SK-N-SH treated with all-trans-retinoic acid at 6 μM for 48 hours (cell line): ENCODE measurements at regions not wholly inside any gene's neighbourhood (a gene's known extent, or its start where the extent isn't known, plus 50 kb on each side); places are given as distances from the start of the nearest gene placed in this dataset.

Source experiments
- ATAC-seq: fragments of 200-7000 bp; cut with Tn5 transposase; 3 replicates; pipeline ENCODE4 v1.9.1; 2020; ENCODE audit warnings: mild to moderate bottlenecking, moderate library complexity
- BACH2 ChIP-seq: fragments of 250-450 bp; sonication (Bioruptor Pico); IDR thresholded peaks from 2 replicates; pipeline ENCODE4 v1.9.0; 2021; ENCODE audit warnings: mild to moderate bottlenecking, borderline replicate concordance
- CREB5 ChIP-seq: fragments of 250-450 bp; sonication (Bioruptor Pico); IDR thresholded peaks from 2 replicates; pipeline ENCODE4 v1.5.1; 2020; ENCODE audit warnings: low read depth, mild to moderate bottlenecking, moderate library complexity
- CSDC2 ChIP-seq: fragments of 250-450 bp; sonication (Bioruptor Pico); IDR thresholded peaks from 2 replicates; pipeline ENCODE4 v1.5.0; 2020; ENCODE audit warnings: mild to moderate bottlenecking, moderate library complexity
- ESRRG ChIP-seq: fragments of 250-450 bp; sonication (Bioruptor Pico); IDR thresholded peaks from 2 replicates; pipeline ENCODE4 v1.6.1; 2021; ENCODE audit warnings: mild to moderate bottlenecking
- GLIS3 ChIP-seq: fragments of 250-450 bp; sonication (Bioruptor Pico); IDR thresholded peaks from 2 replicates; pipeline ENCODE4 v1.5.0; 2020; ENCODE audit warnings: mild to moderate bottlenecking, moderate library complexity
- ISL1 ChIP-seq: fragments of 250-450 bp; sonication (Bioruptor Pico); IDR thresholded peaks from 2 replicates; pipeline ENCODE4 v2.1.2; 2022; ENCODE audit warnings: mild to moderate bottlenecking, moderate library complexity
- OSR1 ChIP-seq: fragments of 250-450 bp; sonication (Bioruptor Pico); IDR thresholded peaks from 2 replicates; pipeline ENCODE4 v1.8.0; 2022; ENCODE audit warnings: moderate library complexity, mild to moderate bottlenecking, inconsistent platforms
- PPARA ChIP-seq: fragments of 250-450 bp; sonication (Bioruptor Pico); IDR thresholded peaks from 2 replicates; pipeline ENCODE4 v1.5.0; 2020; ENCODE audit warnings: mild to moderate bottlenecking, borderline replicate concordance
- RARB ChIP-seq: fragments of 250-450 bp; sonication (Bioruptor Pico); IDR thresholded peaks from 2 replicates; pipeline ENCODE4 v1.8.0; 2021; ENCODE audit warnings: mild to moderate bottlenecking, moderate library complexity
- SNAI2 ChIP-seq: fragments of 250-450 bp; sonication (Bioruptor Pico); IDR thresholded peaks from 2 replicates; pipeline ENCODE4 v1.5.0; 2020; ENCODE audit warnings: mild to moderate bottlenecking, moderate library complexity
- TCF4 ChIP-seq: fragments of 250-450 bp; sonication (Bioruptor Pico); IDR thresholded peaks from 2 replicates; pipeline ENCODE4 v1.8.0; 2021; ENCODE audit warnings: mild to moderate bottlenecking, moderate library complexity, borderline replicate concordance
- TOX ChIP-seq: fragments of 250-450 bp; sonication (Bioruptor Pico); IDR thresholded peaks from 2 replicates; pipeline ENCODE4 v1.8.0; 2021; ENCODE audit warnings: mild to moderate bottlenecking, moderate library complexity, borderline replicate concordance
- ZC3H10 ChIP-seq: fragments of 250-450 bp; sonication (Bioruptor Pico); IDR thresholded peaks from 2 replicates; pipeline ENCODE4 v1.5.1; 2021; ENCODE audit warnings: mild to moderate bottlenecking, moderate library complexity
- ZFP30 ChIP-seq: fragments of 450-650 bp; formaldehyde crosslinking; IDR thresholded peaks from 2 replicates; pipeline ENCODE4 v1.5.0; 2022; ENCODE audit warnings: mild to moderate bottlenecking, moderate library complexity
- ZNF565 ChIP-seq: fragments of 450-650 bp; formaldehyde crosslinking; conservative IDR thresholded peaks from 2 replicates; pipeline ENCODE4 v1.5.0; 2020; ENCODE audit warnings: low read depth, mild to moderate bottlenecking, moderate library complexity
- ZNF70 ChIP-seq: fragments of 450-650 bp; formaldehyde crosslinking; IDR thresholded peaks from 2 replicates; pipeline ENCODE4 v1.5.0; 2020; ENCODE audit warnings: mild to moderate bottlenecking, moderate library complexity
- ZNF8 ChIP-seq: fragments of 450-650 bp; formaldehyde crosslinking; IDR thresholded peaks from 2 replicates; pipeline ENCODE4 v1.5.0; 2020; ENCODE audit warnings: mild to moderate bottlenecking, moderate library complexity
- TF ChIP-seq, protein P1 (sequence below): fragments of 250-450 bp; sonication (Bioruptor Pico); IDR thresholded peaks from 2 replicates; pipeline ENCODE4 v1.5.1; 2021; ENCODE audit warnings: mild to moderate bottlenecking, moderate library complexity
- TF ChIP-seq, protein P2 (sequence below): fragments of 250-450 bp; sonication (Bioruptor Pico); IDR thresholded peaks from 2 replicates; pipeline ENCODE4 v1.8.0; 2021; ENCODE audit warnings: low read depth, mild to moderate bottlenecking, moderate library complexity, borderline replicate concordance

DNA sequence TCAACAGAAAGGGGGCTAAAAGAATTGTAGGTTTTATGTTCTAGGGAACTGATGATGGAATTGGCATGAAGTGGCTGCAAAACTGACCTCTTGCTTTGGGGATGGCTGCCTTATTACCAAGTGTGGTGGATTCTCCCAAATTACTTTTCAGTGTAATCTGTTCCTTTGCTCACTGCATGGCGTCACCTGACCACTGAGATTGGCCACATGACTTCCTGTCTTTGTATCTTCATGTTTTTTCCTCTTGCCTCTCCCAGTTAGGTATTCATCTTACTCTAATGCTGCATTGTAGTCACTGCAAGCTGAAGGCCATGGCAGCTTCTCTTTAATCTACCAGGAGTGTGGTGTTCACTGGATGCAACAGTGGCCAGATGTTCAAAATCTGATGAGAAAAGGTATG lies 257.7 kb upstream of the TNP1 start (continued):
- TF ChIP-seq, protein P1, sequence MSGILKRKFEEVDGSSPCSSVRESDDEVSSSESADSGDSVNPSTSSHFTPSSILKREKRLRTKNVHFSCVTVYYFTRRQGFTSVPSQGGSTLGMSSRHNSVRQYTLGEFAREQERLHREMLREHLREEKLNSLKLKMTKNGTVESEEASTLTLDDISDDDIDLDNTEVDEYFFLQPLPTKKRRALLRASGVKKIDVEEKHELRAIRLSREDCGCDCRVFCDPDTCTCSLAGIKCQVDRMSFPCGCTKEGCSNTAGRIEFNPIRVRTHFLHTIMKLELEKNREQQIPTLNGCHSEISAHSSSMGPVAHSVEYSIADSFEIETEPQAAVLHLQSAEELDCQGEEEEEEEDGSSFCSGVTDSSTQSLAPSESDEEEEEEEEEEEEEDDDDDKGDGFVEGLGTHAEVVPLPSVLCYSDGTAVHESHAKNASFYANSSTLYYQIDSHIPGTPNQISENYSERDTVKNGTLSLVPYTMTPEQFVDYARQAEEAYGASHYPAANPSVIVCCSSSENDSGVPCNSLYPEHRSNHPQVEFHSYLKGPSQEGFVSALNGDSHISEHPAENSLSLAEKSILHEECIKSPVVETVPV (CRISPR knock-in tag), result no peak
- TF ChIP-seq SNAI2 (CRISPR knock-in tag), result no peak
- no peak for TF ChIP-seq ZNF565
- no peak for TF ChIP-seq OSR1
- no peak for TF ChIP-seq RARB (CRISPR knock-in tag)
- TF ChIP-seq, all 23 proteins: peak for 0

GRCh38 chr2:217116610-217117009 lies 256.7 kb upstream of the TNP1 start:
- TF ChIP-seq ZC3H10 (CRISPR knock-in tag) (no peak), BACH2 (no peak), CREB5 (CRISPR knock-in tag) (no peak), GLIS3 (CRISPR knock-in tag) (no peak), PPARA (CRISPR knock-in tag) (no peak), ISL1 (CRISPR knock-in tag) (no peak), ZNF8 (CRISPR knock-in tag) (no peak), ESRRG (no peak), OSR1 (no peak), SNAI2 (CRISPR knock-in tag) (no peak), TOX (CRISPR knock-in tag) (no peak), RARB (CRISPR knock-in tag) (no peak), ZNF565 (no peak), ZNF70 (no peak), CSDC2 (CRISPR knock-in tag) (no peak)
- TF ChIP-seq, protein P2, sequence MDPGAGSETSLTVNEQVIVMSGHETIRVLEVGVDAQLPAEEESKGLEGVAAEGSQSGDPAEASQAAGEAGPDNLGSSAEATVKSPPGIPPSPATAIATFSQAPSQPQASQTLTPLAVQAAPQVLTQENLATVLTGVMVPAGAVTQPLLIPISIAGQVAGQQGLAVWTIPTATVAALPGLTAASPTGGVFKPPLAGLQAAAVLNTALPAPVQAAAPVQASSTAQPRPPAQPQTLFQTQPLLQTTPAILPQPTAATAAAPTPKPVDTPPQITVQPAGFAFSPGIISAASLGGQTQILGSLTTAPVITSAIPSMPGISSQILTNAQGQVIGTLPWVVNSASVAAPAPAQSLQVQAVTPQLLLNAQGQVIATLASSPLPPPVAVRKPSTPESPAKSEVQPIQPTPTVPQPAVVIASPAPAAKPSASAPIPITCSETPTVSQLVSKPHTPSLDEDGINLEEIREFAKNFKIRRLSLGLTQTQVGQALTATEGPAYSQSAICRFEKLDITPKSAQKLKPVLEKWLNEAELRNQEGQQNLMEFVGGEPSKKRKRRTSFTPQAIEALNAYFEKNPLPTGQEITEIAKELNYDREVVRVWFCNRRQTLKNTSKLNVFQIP, result no peak
- TF ChIP-seq, protein P1 (CRISPR knock-in tag), result no peak
- no peak for ATAC-seq

DNA sequence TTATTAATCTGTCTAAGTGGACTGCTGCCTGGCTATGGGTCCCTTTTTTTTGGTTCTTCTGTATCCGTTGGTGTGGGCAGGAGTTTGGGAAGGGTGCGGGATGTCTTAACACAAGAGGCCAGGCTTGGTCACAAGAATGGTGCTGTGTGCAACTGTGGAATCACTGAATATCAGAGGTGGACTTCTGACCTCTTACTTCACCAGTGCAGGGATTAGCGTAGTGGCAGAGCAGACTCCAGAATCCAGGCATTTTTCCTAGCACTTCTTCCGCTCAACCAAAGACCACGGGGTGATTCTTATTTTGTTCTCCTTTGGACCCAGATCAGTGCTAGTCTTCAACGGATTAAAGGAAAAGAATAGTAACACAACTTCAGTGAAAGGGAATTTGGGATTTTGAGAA lies 254.3 kb upstream of the TNP1 start:
- no peak for ATAC-seq

GRCh38 chr2:217113491-217113890 lies 253.6 kb upstream of the TNP1 start:
- no peak for ATAC-seq
- no peak for TF ChIP-seq ISL1 (CRISPR knock-in tag)
- no peak for TF ChIP-seq SNAI2 (CRISPR knock-in tag)
- TF ChIP-seq ZC3H10 (CRISPR knock-in tag), result no peak
- TF ChIP-seq CREB5 (CRISPR knock-in tag), result no peak
- TF ChIP-seq TCF4 (CRISPR knock-in tag), result no peak
- TF ChIP-seq BACH2, result no peak
- TF ChIP-seq ZNF565, result no peak
- no peak for TF ChIP-seq GLIS3 (CRISPR knock-in tag)

More for the DNA sequence above, 254.3 kb upstream of the TNP1 start:
- no peak for TF ChIP-seq ZFP30 (CRISPR knock-in tag)
- no peak for TF ChIP-seq ISL1 (CRISPR knock-in tag)

- no peak for ATAC-seq
- TF ChIP-seq SNAI2 (CRISPR knock-in tag) (no peak), CREB5 (CRISPR knock-in tag) (no peak), ZFP30 (CRISPR knock-in tag) (no peak), GLIS3 (CRISPR knock-in tag) (no peak), OSR1 (no peak), RARB (CRISPR knock-in tag) (no peak), BACH2 (no peak)
- TF ChIP-seq, protein P1 (CRISPR knock-in tag), result no peak
- TF ChIP-seq, protein P2, result no peak
Observed at GRCh38 chr2:217110550-217110949, 250.7 kb upstream of the TNP1 start.
